Fibroblast of skin of scalp (primary cell): ENCODE measurements at regions not wholly inside any gene's neighbourhood (a gene's known extent, or its start where the extent isn't known, plus 50 kb on each side); places are given as distances from the start of the nearest gene placed in this dataset.
"Not testable (repeated sequence)": the region's sequence is repeated elsewhere in the genome, so short reads cannot be mapped to it uniquely, and the experiment has no call there.

Source experiments
- DNase-seq: peaks from one replicate; pipeline ENCODE4 v3.0.0-alpha.2; 2013

DNA sequence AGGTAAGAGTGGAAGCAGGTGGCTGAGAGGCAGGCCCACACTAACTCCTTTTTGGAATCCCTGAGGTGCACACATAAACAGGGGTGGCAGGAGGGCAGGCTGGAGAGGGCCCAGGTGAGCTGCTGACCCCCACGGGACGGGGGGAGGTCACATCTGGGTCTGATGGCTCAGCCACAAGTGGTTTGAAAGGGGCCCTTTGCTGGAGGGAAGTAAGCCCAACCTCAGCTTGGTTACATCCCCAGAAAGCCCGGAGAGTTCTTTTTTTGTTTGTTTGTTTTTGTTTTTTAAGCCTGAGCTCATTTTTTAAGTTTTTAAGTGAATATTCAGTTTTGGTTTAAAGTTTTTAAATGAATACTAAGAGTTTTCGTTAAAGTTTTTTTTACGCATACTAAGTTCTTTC is 72.8 kb upstream of the CUX1 start:
- no peak for DNase-seq

DNA sequence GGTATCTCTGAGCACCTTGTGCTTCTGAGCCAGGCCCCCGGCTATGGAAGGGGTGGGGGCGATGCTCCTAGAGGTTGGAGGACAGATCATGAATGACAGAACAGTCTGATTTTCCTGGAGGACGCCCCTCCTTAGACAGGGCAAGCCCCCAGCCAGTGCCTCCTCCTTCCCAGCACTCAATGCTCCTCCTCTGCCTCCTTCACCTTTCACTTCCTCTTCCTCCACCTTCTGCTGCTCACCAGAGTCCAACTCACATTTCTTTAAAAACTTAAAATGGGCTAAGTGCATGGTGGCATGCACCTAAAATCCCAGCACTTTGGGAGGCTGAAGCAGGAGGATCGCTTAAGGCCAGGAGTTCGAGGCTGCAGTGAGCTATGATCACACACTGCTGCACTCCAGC is 71.1 kb upstream of the CUX1 start:
- DNase-seq = no peak

GRCh38 chr7:101747053-101747878 is 70.2 kb upstream of the CUX1 start:
- DNase-seq = no peak

- no peak for DNase-seq
Measured at GRCh38 chr7:101747879-101748345, 69.5 kb upstream of the CUX1 start.

DNA sequence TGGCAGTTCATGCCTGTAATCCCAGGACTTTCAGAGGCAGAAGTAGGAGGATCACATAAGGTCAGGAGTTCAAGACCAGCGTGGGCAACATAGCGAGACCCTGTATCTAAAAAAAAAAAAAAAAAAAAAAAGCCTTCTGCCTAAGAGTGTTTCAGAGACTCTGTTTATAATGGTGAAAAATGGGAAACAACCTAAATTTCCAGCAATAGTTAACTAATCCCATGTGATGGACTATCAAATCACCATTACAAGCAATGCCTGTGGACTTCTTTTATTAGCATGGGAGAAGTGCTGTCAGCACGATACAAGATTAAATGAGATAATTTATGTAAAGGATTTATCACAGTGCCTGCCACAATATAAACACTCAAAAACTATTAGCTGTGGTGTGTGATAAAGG is 67.5 kb upstream of the CUX1 start:
- no peak for DNase-seq

- DNase-seq = no peak
Measured at GRCh38 chr7:101753316-101753715, 64.1 kb upstream of the CUX1 start.

DNA sequence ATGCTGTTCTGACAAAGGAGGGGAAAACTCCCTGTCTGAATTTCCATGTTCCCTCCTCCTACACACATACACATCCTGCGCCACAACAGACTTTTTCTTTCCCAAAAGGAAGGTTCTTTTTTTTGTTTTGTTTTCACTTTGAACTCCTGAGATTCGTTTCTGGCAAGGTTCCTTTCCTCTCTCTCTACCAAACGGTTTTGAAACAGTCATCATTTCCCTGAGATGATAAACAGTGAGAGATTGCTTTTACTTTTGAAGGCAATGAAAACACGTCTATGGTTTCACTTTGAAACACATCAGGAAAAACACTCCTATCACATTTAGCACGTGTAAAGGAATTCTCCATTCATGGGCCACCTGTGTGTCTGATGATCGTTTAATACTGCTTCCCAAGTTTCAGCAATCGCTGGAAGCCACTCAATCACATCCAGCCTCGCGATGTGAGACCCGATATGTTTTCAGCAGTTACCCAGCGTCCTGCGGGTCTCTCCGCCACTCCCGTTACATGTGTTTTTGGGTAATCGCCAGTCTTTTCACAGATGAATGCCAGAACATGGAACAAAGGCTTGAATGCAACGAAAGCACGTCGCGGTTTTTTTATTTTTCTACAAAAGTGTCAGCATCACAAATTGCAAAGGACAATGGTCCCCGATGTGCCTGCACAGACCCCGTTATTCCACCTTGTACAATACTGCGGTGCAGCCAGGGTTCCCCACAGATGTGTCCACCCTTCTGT is 62.8 kb upstream of the CUX1 start:
- peak; percentile 27 for DNase-seq

DNA sequence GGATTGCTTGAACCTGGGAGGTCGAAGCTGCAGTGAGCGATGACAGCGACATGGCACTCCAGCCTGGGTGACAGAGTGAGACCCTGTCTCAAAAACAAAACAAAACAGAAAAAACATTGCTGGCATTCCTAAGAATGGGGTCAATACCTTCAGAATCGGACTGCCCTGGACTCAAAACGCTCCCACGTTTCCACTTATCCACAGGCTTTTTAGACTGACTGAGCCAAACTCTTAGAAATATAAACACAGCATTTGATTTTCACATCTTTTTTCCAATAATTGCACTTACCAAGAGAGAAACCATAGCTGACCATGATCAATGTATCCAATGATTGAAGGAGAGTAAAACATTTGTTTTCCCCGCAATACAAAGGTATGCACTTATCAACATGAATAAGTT is 59.5 kb upstream of the CUX1 start:
- DNase-seq = no peak

DNA sequence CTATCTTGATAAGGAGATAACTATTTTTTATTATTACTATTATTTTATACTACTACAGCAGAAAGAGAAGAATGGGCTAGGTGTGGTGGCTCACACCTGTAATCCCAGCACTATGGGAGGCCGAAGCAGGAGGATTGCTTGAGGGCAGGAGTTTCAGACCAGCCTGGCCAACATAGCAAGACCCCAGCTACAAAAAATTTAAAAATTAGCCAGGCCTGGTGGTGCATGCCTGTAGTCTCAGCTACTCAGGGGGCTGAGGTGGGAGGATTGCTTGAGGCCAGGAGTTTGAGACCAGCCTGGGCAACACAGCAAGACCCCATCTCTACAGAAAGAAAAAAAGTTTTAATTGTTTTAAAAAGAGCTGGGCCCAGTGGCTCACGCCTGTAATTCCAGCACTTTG is 58.9 kb upstream of the CUX1 start:
- DNase-seq = not testable (repeated sequence)

GRCh38 chr7:101764221-101764620 is 53.2 kb upstream of the CUX1 start:
- no peak for DNase-seq

GRCh38 chr7:101767544-101767943 is 49.9 kb upstream of the CUX1 start:
- no peak for DNase-seq
